ENCODE measurements at regions not wholly inside any gene's neighbourhood (a gene's known extent, or its start where the extent isn't known, plus 50 kb on each side); places are given as distances from the start of the nearest gene placed in this dataset.

DNA sequence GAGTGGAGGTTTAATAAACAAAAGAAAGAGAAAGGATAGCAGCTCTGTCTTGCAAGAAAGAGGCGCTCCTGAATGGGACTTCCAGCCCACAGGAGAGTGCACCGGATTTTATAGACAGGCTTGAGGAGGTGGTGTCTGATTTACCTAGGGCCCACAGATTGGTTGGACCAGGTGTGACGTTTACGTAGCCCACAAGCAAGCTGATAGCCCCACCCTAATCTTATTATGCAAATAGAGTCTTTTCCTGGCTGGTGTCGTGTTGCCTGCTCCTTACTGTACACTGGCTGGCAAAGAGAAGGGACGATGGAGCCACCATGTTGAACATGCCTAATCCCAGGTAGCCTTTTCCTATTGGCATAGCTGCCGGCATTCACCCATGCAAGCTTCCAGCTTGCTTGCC lies 319.7 kb upstream of the POM121L12 start:
- whole genome bisulfite sequencing, 2 experiments (ENCODE audit: insufficient coverage in 1 of 2, insufficient read length in 1 of 2) = 84 to 86% methylated on average over 6 to 7 of the region's 7 CpGs

GRCh38 chr7:52712938-52713337 lies 322.5 kb upstream of the POM121L12 start:
- Mint-ChIP-seq H3K4me1 (no peaks in the 10 kb centered on the region), H3K36me3 (ENCODE audit: low read depth) (no peaks in the 10 kb centered on the region), H3K27ac (no peak overlapping the region), H3K9me3 (peaks cover 1% of the 10 kb centered on the region), H3K27me3 (ENCODE audit: insufficient read depth) (no peaks in the 10 kb centered on the region), H3K4me3 (no peak overlapping the region)
- Histone ChIP-seq H3K4me3 (ENCODE audit: low read length) (no peak overlapping the region), H3K27me3 (ENCODE audit: control insufficient read depth, insufficient read depth, low read length, poor library complexity, severe bottlenecking) (no peaks in the 10 kb centered on the region), H3K27ac (ENCODE audit: low read depth, low read length) (no peak overlapping the region), H3K36me3 (ENCODE audit: control insufficient read depth, insufficient read depth, low read length) (no peaks in the 10 kb centered on the region), H3K9ac (ENCODE audit: extremely low read depth, low read length, poor library complexity, severe bottlenecking) (no peak overlapping the region), H3K9me3 (ENCODE audit: control insufficient read depth, low read length) (no peaks in the 10 kb centered on the region), H3K4me1 (ENCODE audit: control insufficient read depth, insufficient read depth, low read length) (no peaks in the 10 kb centered on the region)
- no peak for DNase-seq
- 64 to 89% methylated on average over 2 of the region's 2 CpGs for WGBS, 2 experiments (ENCODE audit: insufficient coverage in 1 of 2, insufficient read length in 1 of 2)
- TF ChIP-seq, protein P1, sequence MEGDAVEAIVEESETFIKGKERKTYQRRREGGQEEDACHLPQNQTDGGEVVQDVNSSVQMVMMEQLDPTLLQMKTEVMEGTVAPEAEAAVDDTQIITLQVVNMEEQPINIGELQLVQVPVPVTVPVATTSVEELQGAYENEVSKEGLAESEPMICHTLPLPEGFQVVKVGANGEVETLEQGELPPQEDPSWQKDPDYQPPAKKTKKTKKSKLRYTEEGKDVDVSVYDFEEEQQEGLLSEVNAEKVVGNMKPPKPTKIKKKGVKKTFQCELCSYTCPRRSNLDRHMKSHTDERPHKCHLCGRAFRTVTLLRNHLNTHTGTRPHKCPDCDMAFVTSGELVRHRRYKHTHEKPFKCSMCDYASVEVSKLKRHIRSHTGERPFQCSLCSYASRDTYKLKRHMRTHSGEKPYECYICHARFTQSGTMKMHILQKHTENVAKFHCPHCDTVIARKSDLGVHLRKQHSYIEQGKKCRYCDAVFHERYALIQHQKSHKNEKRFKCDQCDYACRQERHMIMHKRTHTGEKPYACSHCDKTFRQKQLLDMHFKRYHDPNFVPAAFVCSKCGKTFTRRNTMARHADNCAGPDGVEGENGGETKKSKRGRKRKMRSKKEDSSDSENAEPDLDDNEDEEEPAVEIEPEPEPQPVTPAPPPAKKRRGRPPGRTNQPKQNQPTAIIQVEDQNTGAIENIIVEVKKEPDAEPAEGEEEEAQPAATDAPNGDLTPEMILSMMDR (conservative IDR thresholded peaks at IDR 0.05) = no peak

More for the DNA sequence above, 319.7 kb upstream of the POM121L12 start:
- Mint-ChIP-seq H3K4me3 (no peak overlapping the region), H3K36me3 (ENCODE audit: low read depth) (no peaks in the 10 kb centered on the region), H3K27ac (no peak overlapping the region), H3K9me3 (no peaks in the 10 kb centered on the region), H3K27me3 (ENCODE audit: insufficient read depth) (no peaks in the 10 kb centered on the region), H3K4me1 (peaks cover 7% of the 10 kb centered on the region)
- Histone ChIP-seq H3K27me3 (ENCODE audit: control insufficient read depth, insufficient read depth, low read length, poor library complexity, severe bottlenecking) (no peaks in the 10 kb centered on the region), H3K36me3 (ENCODE audit: control insufficient read depth, insufficient read depth, low read length) (no peaks in the 10 kb centered on the region), H3K9ac (ENCODE audit: extremely low read depth, low read length, poor library complexity, severe bottlenecking) (no peak overlapping the region), H3K27ac (ENCODE audit: low read depth, low read length) (no peak overlapping the region), H3K4me3 (ENCODE audit: low read length) (no peak overlapping the region), H3K4me1 (ENCODE audit: control insufficient read depth, insufficient read depth, low read length) (no peaks in the 10 kb centered on the region), H3K9me3 (ENCODE audit: control insufficient read depth, low read length) (no peaks in the 10 kb centered on the region)
- no peak for DNase-seq
- TF ChIP-seq, protein P1 (conservative IDR thresholded peaks at IDR 0.05) = no peak

DNA sequence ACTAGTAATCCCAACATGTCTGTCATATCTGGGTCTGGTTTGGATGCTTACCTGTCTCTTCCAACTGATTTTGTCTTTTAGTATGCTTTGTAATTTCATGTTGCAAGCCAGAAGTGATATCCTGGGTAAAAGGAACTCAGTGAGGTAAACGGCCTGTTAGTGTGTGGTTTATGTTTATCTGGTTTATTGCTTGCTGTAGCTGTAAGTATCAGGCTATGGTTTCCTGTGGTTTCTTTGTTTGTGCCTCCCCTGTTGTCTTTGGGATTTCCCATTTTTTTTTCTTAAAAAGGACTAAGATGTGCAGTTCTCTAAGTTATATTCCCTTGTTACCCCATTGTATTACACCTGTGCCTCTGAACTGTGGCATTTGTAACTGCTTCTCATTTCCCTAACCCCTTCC lies 323.5 kb upstream of the POM121L12 start:
- no peak overlapping the region for H3K9ac ChIP-seq (ENCODE audit: extremely low read depth, low read length, poor library complexity, severe bottlenecking)
- H3K9me3 ChIP-seq (ENCODE audit: control insufficient read depth, low read length) = no peaks in the 10 kb centered on the region
- Mint-ChIP-seq H3K27ac (no peak overlapping the region), H3K4me3 (no peak overlapping the region), H3K36me3 (ENCODE audit: low read depth) (no peaks in the 10 kb centered on the region), H3K4me1 (no peaks in the 10 kb centered on the region), H3K9me3 (peaks cover 1% of the 10 kb centered on the region), H3K27me3 (ENCODE audit: insufficient read depth) (no peaks in the 10 kb centered on the region)
- DNase-seq = no peak
- no peak overlapping the region for H3K4me3 ChIP-seq (ENCODE audit: low read length)
- TF ChIP-seq, protein P1 (conservative IDR thresholded peaks at IDR 0.05) = no peak
- H3K27me3 ChIP-seq (ENCODE audit: control insufficient read depth, insufficient read depth, low read length, poor library complexity, severe bottlenecking) = no peaks in the 10 kb centered on the region
- H3K4me1 ChIP-seq (ENCODE audit: control insufficient read depth, insufficient read depth, low read length) = no peaks in the 10 kb centered on the region
- WGBS, 2 experiments (ENCODE audit: insufficient coverage in 1 of 2, insufficient read length in 1 of 2) = 94% methylated on average over 1 of the region's 1 CpG; no CpG with 5 or more reads in 1 of the 2 experiments
- no peak overlapping the region for H3K27ac ChIP-seq (ENCODE audit: low read depth, low read length)
- H3K36me3 ChIP-seq (ENCODE audit: control insufficient read depth, insufficient read depth, low read length) = no peaks in the 10 kb centered on the region
